Skin of body (tissue), 1 donor: ENCODE measurements at regions not wholly inside any gene's neighbourhood (a gene's known extent, or its start where the extent isn't known, plus 50 kb on each side); places are given as distances from the start of the nearest gene placed in this dataset.
"Not testable (repeated sequence)": the region's sequence is repeated elsewhere in the genome, so short reads cannot be mapped to it uniquely, and the experiment has no call there.

Experiments used
- DNase-seq: peaks from one replicate; lab custom pipeline; 2025; lab: John Stamatoyannopoulos, UW

GRCh38 chr3:181330821-181331563, 341.5 kb upstream of the DNAJC19 start:
- no peak for DNase-seq

DNA sequence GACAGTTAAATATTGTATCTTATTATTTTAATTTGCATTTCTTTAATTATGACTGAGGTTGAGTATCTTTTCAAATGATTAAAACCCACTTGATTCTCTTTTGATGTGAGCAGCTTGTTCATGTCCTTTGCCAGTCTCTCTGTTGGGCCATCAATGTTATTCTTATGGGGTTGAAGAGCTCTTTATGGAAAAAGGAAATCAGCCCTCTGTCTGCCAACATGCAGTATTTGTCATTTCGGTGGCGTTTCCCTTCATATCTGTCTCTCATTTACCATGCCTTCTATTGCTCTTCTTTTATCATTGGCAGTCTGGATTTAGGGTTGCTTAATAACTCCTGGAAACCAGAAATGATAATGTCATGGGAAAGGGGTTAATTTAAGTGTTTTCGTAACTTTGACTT, 340.7 kb upstream of the DNAJC19 start:
- no peak for DNase-seq

DNA sequence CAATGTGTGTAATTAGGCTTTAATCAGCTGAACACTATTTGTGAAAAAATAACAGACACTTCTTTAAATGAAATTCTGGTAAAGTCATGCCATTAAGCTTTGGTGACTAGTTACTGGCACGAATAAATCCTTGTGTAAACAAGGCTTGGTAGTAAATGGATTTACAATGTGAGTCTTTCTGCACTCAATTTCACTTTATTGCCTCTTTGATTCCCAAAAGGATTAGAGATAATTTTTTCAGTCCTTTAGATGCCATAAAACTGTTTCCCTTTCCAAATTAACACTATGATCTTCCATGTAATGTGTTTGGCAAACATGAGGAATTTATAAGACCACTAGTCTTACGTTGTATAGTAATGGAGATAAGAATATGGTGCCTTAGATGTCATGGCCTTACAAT, 339.5 kb upstream of the DNAJC19 start:
- no peak for DNase-seq

DNA sequence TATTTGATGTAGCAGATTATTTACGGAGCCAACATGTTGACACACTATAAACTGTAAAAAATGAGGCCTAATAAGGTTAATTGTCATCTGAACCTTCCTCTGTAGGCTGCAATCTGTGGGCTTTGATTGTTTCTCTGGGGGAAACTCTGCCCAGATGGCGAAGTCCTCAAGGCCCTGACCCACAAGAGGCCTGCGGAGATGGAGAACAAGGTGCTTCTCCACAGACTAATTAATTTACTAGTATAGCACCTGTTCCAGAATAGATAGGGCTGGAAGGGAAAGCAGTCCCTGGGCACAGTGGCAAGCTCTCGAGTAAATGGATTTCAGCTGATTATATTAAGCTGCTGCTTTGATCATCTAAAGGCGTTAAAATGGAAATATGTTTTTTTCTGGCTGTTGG, 338.8 kb upstream of the DNAJC19 start:
- no peak for DNase-seq

DNA sequence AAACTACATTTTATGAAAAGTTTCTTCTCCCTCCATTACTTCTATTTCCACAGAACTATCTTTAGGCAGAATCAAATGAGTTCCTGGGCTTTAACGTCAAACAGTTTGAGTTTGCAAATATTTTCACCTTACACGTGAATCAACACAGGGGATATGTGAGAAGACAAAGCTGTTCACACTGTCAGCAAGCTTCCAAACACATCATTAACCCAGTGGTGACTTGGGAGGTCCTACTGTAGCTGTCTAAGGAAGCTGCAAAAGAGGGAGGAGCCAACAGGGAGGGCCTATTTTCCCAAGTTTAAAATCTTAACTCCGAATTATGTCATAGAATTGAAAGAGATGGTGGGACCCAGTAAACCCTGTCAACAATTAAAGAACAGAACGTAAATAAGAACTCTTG, 337.8 kb upstream of the DNAJC19 start:
- DNase-seq: no peak

DNA sequence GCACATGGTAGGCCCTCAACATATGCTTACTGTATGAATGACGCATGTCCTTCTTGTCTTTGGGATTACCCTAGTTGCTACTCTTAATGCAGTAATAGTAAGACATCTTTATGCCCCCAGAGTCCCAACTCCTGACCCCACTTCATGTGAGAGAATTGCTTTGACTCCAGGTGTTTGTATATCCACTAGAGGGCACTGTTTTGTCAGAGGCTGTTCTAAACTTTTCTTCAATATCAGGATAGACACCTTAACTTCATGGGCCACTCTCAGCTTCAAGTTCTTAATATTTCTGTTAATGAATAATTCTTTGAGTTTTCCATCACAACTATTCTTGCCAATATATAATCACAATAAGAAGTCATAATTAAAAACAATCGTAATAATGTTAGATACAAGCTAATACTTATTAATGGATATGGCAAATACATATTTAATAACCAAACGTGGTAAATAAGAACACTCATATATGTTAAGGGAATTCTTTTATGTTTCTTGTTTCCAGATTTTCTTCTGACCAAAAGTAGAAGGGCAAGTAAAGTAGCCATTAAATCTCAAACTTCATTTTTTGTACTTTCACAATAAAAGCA, 337.2 kb upstream of the DNAJC19 start:
- no peak for DNase-seq

DNA sequence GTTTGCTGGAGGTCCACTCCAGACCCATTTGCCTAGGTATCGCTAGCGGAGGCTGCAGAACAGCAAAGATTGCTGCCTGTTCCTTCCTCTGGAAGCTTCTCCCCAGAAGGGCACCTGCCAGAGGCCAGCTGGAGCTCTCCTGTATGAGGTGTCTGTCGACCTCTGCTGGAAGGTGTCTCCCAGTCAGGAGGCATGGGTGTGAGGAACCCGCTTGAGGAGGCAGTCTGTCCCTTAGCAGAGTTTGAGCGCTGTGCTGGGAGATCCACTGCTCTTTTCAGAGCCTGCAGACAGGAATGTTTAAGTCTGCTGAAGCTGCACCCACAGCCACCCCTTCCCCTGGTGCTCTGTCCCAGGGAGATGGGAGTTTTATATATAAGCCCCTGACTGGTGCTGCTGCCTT, 335.0 kb upstream of the DNAJC19 start:
- not testable (repeated sequence) for DNase-seq

GRCh38 chr3:181318321-181318720, 328.8 kb upstream of the DNAJC19 start:
- no peak for DNase-seq

GRCh38 chr3:181317508-181317907, 328.0 kb upstream of the DNAJC19 start:
- no peak for DNase-seq

- no peak for DNase-seq
Observed at GRCh38 chr3:181316482-181316881, 326.9 kb upstream of the DNAJC19 start.

GRCh38 chr3:181313335-181313734, 323.8 kb upstream of the DNAJC19 start:
- DNase-seq: no peak

- no peak for DNase-seq
Observed at GRCh38 chr3:181311186-181311585, 321.6 kb upstream of the DNAJC19 start.

GRCh38 chr3:181302960-181303359, 313.4 kb upstream of the DNAJC19 start:
- DNase-seq: no peak

- DNase-seq: no peak
Observed at GRCh38 chr3:181300033-181300432, 310.5 kb upstream of the DNAJC19 start.

DNA sequence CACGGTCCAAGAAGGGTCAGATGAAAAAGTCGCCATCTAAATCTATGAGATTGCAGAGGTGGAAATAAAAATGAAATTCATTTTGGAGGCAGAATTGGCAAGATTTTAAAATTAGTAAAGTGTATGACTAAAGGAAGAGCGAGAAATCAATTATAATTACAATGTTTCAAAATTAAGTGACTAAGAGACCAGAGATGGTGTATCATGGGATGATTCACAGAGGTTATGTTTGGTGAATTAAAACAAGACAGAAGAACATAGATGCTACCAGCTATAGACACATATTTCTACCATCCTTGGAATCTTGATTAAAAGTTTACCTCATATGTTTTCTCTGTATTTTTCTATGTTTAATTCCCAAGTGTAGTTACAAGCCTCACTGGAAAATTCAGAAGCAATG, 308.9 kb upstream of the DNAJC19 start:
- DNase-seq: no peak

DNA sequence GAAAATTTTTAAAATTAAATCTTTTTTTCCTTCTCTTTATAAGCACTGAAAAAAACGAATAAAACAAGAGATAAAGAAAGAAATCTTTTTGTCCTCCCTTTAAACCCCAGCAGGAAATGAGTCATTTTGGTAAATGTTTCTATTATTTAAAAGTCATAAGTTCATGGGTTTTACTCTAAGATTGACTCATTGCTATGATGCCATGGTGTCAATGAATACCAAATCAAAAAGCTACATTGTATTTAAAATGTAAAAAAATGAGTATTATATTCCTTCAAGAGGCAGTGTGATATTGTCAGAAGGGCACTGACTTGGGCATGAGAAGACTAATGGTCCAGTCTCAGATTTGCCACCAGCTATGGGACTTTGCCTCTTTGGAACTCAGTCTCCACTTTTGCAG, 303.4 kb upstream of the DNAJC19 start:
- DNase-seq: no peak

GRCh38 chr3:181290941-181291340, 301.4 kb upstream of the DNAJC19 start:
- DNase-seq: no peak

GRCh38 chr3:181289306-181289705, 299.8 kb upstream of the DNAJC19 start:
- DNase-seq: no peak

DNA sequence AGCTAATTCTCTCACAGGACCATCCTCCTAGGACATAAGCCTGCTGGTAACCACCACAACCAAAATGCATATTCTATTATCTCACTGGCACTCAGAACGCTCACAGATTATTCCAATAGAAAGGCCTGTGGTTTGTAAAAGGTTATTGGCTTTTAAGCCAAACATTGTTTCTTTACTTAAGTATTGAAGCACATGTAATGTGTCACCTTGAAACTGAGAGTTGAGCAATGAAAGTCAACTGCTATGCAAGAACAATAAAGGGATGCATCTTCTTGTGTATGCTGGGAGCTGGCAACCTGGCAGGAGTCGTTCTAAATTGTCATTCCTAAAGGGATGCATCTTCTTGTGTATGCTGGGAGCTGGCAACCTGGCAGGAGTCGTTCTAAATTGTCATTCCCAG, 298.6 kb upstream of the DNAJC19 start:
- no peak for DNase-seq

- no peak for DNase-seq
Observed at GRCh38 chr3:181279239-181279565, 289.7 kb upstream of the DNAJC19 start.

DNA sequence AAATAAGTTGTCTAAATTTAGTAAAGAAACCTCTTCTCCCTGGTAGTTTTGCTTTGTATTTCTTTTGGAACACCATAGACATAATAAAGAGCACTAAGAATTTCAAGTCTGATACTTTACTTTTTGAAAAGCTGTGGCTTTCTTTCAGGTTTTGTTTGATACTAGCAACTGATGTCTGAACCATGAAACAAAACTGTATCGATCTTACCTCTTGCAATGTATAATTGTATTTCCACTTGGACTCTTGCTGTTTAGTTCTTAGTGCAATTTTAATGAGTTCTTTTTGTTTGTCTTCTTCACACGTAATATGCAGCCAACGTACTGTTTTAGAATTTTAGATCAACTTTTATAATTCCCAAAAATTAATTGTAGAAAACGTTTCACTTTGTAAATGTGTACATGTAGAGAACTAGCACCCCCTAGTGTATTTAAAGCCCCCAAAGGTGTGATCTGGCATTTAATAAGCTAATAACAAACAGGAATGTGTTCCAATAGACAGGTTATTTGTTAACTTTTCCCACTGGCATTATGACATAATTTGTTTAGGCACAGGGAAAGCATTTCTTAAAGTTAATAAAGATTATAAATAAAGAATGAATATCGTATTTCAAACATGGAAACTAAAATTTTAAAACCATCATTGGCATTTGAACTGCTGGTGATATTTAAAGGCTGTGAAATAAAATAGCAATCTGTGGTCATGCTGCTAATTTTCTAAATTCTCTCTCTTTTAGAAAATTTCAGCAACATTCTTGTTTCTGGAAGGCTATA, 289.1 kb upstream of the DNAJC19 start:
- no peak for DNase-seq

DNA sequence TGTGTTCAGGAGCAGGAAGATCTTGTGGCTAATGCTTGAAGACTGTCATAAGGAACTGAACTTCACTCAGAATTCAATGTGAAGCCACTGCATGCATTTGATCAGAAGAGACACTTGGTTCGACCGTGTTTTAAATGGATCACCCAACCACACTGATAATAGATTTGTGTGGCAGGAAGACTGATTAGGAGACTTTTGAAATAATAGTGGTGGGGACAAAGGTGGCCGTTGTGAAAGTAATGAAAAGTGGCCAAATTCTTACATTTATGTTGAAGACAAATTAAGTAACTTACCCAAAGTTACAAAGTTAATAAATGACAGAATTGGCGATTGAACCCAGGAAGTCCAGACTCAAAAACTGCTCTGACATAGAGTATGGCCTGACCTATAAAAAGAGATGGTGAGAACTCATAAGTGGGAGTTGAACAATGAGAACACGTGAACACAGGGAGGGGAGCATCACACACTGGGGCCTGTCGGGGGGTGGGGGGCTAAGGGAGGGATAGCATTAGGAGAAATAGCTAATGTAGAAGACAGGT, 286.9 kb upstream of the DNAJC19 start:
- DNase-seq: no peak

GRCh38 chr3:181274025-181274424, 284.5 kb upstream of the DNAJC19 start:
- no peak for DNase-seq
